Peyer's patch (tissue), 4 donors: ENCODE measurements at regions not wholly inside any gene's neighbourhood (a gene's known extent, or its start where the extent isn't known, plus 50 kb on each side); places are given as distances from the start of the nearest gene placed in this dataset.

Experiments used
- POLR2A ChIP-seq, 2 donors: fragments of 450-650 bp; IDR thresholded peaks; one replicate each; pipeline ENCODE4 v1.5.1; 2017; ENCODE audit warnings: antibody characterized with exemption in 2 of 2, mild to moderate bottlenecking in 2 of 2, moderate library complexity in 2 of 2
- TF ChIP-seq, protein P1 (sequence below), 6 experiments: fragments of 450-650 bp in 4 of 6; fragments of 200-600 bp in 2 of 6; sonication (generic) in 1 of 6; IDR thresholded peaks; one replicate each; pipeline ENCODE4 v1.5.1; 2017 to 2019; ENCODE audit warnings: antibody characterized with exemption in 6 of 6, mild to moderate bottlenecking in 3 of 6, moderate library complexity in 1 of 6

DNA sequence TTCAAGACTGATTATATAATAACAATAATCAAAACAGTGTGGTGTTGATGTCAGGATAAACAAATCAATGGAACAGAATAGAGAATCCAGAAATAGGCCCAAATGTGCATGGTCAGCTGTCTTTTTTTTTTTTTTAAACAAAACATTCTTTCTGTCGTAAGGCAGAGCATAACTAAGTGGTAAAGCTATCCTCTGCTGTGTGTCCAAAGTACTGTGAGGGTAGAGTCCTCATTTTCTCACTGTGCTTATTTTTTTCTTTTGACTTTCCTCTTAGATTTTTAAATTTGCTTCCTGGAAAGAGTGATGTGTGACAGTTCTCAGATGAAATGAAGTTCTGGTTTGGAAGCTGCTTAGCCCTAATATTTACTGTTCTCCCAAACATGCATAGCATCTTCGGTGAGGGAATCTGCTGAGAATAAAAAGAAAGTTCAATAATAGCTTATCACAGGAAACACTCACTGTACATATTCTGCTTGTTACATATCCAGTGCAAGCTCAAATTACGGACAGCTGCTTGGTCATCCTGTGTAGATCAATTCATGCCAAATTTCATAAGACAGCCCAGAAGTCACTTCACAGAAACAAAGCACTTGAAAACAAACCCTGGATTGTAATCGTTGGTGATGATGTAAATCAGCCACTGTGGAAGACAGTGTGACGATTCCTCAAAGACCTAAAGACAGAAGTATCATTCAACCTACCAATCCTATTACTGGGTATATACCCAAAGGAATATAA is 423.9 kb downstream of the NEBL start:
- no peak for TF ChIP-seq POLR2A (IDR thresholded peaks at IDR 0.05)
- TF ChIP-seq, protein P1, sequence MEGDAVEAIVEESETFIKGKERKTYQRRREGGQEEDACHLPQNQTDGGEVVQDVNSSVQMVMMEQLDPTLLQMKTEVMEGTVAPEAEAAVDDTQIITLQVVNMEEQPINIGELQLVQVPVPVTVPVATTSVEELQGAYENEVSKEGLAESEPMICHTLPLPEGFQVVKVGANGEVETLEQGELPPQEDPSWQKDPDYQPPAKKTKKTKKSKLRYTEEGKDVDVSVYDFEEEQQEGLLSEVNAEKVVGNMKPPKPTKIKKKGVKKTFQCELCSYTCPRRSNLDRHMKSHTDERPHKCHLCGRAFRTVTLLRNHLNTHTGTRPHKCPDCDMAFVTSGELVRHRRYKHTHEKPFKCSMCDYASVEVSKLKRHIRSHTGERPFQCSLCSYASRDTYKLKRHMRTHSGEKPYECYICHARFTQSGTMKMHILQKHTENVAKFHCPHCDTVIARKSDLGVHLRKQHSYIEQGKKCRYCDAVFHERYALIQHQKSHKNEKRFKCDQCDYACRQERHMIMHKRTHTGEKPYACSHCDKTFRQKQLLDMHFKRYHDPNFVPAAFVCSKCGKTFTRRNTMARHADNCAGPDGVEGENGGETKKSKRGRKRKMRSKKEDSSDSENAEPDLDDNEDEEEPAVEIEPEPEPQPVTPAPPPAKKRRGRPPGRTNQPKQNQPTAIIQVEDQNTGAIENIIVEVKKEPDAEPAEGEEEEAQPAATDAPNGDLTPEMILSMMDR (IDR thresholded peaks at IDR 0.05): no peak
